Esophagus squamous epithelium (tissue), 5 donors: ENCODE measurements at regions not wholly inside any gene's neighbourhood (a gene's known extent, or its start where the extent isn't known, plus 50 kb on each side); places are given as distances from the start of the nearest gene placed in this dataset.

Experiments used
- DNase-seq: peaks from one replicate; lab custom pipeline; 2025; lab: John Stamatoyannopoulos, UW
- H3K27ac ChIP-seq, 4 donors: fragments of 200-600 bp; sonication (generic); one replicate each; pipeline ENCODE4 v1.5.1; 2016 to 2019; ENCODE audit warnings: mild to moderate bottlenecking in 1 of 4
- H3K27me3 ChIP-seq, 4 donors: fragments of 200-600 bp; sonication (generic); 1 replicate in 3 of 4; 2 replicates in 1 of 4; pipeline versions ENCODE4 v1.5.1 to v1.6.0; 2017 to 2021; ENCODE audit warnings: antibody characterized with exemption in 1 of 4
- H3K36me3 ChIP-seq, 3 donors: fragments of 200-600 bp; sonication (generic); one replicate each; pipeline ENCODE4 v1.5.1; 2016 to 2019
- H3K4me1 ChIP-seq, 3 donors: fragments of 200-600 bp; sonication (generic); one replicate each; pipeline ENCODE4 v1.5.1; 2017 to 2019
- H3K4me3 ChIP-seq, 4 donors: fragments of 200-600 bp; sonication (generic); 1 replicate in 3 of 4; 2 replicates in 1 of 4; pipeline ENCODE4 v1.5.1; 2016 to 2019; ENCODE audit warnings: mild to moderate bottlenecking in 2 of 4, moderate library complexity in 1 of 4
- H3K9me3 ChIP-seq, 3 donors: fragments of 200-600 bp; sonication (generic); one replicate each; pipeline ENCODE4 v1.5.1; 2016 to 2019
- POLR2A ChIP-seq, 4 donors: fragments of 450-650 bp; IDR thresholded peaks; one replicate each; pipeline ENCODE4 v1.6.1; 2017; ENCODE audit warnings: antibody characterized with exemption in 4 of 4, mild to moderate bottlenecking in 4 of 4, moderate library complexity in 3 of 4
- WGBS, 2 donors: methylation state at CpG; one replicate each; pipeline ENCODE4 v1.1.5; 2018; 5-methylcytosine and 5-hydroxymethylcytosine counted together
- intact Hi-C: fragments of 100-400 bp; cut with DNase I; formaldehyde crosslinking; loops from one replicate; pipeline ENCODE4 v1.15.0; 2022
- TF ChIP-seq, protein P1 (sequence below), 6 experiments: fragments of 450-650 bp in 4 of 6; fragments of 200-600 bp in 2 of 6; sonication (generic) in 2 of 6; IDR thresholded peaks; one replicate each; pipeline ENCODE4 v1.5.1; 2016 to 2019; ENCODE audit warnings: antibody characterized with exemption in 6 of 6, mild to moderate bottlenecking in 4 of 6, moderate library complexity in 4 of 6
- donor health status: DM: yes; HTN: yes; CAD: no.

- H3K4me3 ChIP-seq, result no peak overlapping the region
- no peaks in the 10 kb centered on the region for H3K4me1 ChIP-seq
- no peak overlapping the region for H3K27ac ChIP-seq
- H3K36me3 ChIP-seq, result no peaks in the 10 kb centered on the region
- DNase-seq, result no peak
- H3K27me3 ChIP-seq, result no peaks in the 10 kb centered on the region
- WGBS, 2 donors, result 41 to 69% methylated on average over 2 of the region's 2 CpGs
- TF ChIP-seq POLR2A (IDR thresholded peaks at IDR 0.05), result no peak
- TF ChIP-seq, protein P1, sequence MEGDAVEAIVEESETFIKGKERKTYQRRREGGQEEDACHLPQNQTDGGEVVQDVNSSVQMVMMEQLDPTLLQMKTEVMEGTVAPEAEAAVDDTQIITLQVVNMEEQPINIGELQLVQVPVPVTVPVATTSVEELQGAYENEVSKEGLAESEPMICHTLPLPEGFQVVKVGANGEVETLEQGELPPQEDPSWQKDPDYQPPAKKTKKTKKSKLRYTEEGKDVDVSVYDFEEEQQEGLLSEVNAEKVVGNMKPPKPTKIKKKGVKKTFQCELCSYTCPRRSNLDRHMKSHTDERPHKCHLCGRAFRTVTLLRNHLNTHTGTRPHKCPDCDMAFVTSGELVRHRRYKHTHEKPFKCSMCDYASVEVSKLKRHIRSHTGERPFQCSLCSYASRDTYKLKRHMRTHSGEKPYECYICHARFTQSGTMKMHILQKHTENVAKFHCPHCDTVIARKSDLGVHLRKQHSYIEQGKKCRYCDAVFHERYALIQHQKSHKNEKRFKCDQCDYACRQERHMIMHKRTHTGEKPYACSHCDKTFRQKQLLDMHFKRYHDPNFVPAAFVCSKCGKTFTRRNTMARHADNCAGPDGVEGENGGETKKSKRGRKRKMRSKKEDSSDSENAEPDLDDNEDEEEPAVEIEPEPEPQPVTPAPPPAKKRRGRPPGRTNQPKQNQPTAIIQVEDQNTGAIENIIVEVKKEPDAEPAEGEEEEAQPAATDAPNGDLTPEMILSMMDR (IDR thresholded peaks at IDR 0.05), result no peak
- intact Hi-C loops, result no loop called here
- no peaks in the 10 kb centered on the region for H3K9me3 ChIP-seq
Measured at GRCh38 chr16:64109241-64109640, 1012.6 kb downstream of the CDH11 start.

GRCh38 chr16:64102654-64103053 is 1019.2 kb downstream of the CDH11 start:
- no peaks in the 10 kb centered on the region for H3K9me3 ChIP-seq
- no peaks in the 10 kb centered on the region for H3K27me3 ChIP-seq
- no peaks in the 10 kb centered on the region for H3K4me1 ChIP-seq
- no peaks in the 10 kb centered on the region for H3K36me3 ChIP-seq
- intact Hi-C loops, result no loop called here
- no peak for TF ChIP-seq POLR2A (IDR thresholded peaks at IDR 0.05)
- TF ChIP-seq, protein P1 (IDR thresholded peaks at IDR 0.05), result no peak
- DNase-seq, result no peak
- H3K27ac ChIP-seq, result no peak overlapping the region
- no peak overlapping the region for H3K4me3 ChIP-seq
- WGBS, 2 donors, result 64 to 69% methylated on average over 2 of the region's 2 CpGs

- no peak for DNase-seq
Measured at GRCh38 chr16:64098451-64098850, 1023.4 kb downstream of the CDH11 start.

GRCh38 chr16:64096689-64097088 is 1025.2 kb downstream of the CDH11 start:
- intact Hi-C loops, result no loop called here
- TF ChIP-seq, protein P1 (IDR thresholded peaks at IDR 0.05), result no peak
- no peak for TF ChIP-seq POLR2A (IDR thresholded peaks at IDR 0.05)
- Histone ChIP-seq H3K9me3 (no peaks in the 10 kb centered on the region), H3K4me1 (no peaks in the 10 kb centered on the region), H3K27me3 (no peaks in the 10 kb centered on the region), H3K27ac (no peak overlapping the region), H3K4me3 (no peak overlapping the region), H3K36me3 (no peaks in the 10 kb centered on the region)
- DNase-seq, result no peak
- WGBS, 2 donors, result 44 to 71% methylated on average over 1 of the region's 1 CpG

More at GRCh38 chr16:64098451-64098850, 1023.4 kb downstream of the CDH11 start:
- WGBS, 2 donors, result 79 to 94% methylated on average over 1 of the region's 1 CpG
- H3K4me3 ChIP-seq, result no peak overlapping the region
- H3K27me3 ChIP-seq, result no peaks in the 10 kb centered on the region
- no peaks in the 10 kb centered on the region for H3K4me1 ChIP-seq
- H3K9me3 ChIP-seq, result no peaks in the 10 kb centered on the region
- TF ChIP-seq, protein P1 (IDR thresholded peaks at IDR 0.05), result no peak
- TF ChIP-seq POLR2A (IDR thresholded peaks at IDR 0.05), result no peak
- intact Hi-C loops, result no loop called here
- H3K36me3 ChIP-seq, result no peaks in the 10 kb centered on the region
- H3K27ac ChIP-seq, result no peak overlapping the region

DNA sequence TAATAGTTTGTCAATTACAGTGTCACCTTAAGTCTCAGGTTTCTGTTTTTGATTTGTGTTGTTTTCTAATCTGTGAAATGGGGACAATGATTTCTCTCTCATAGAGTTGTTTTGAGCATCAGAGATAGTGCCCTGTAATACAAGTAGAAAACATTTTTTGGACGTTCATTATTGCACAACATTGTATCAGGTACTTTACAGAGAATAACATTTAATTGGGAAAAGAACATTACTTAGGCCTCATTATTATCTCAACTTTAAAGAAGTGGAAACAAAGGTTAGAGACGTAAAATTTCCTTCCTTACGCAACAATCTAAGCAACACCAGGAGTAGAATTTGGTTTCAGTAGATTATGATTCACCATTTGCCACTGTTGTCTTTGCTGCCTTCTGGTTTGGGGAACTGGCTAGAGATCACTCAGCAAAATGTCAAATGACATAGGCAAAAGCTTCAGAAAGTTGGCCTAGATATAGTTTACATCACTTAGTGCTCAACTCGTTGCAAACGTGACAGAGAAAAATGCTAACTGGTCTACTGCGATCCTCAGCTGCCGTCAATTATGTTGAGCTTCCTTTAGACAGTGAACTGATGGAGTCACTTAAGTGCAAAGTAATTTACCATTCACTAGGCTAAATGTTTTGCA is 1026.8 kb downstream of the CDH11 start:
- no peak for DNase-seq
- WGBS, 2 donors, result 59 to 64% methylated on average over 7 of the region's 7 CpGs
- Histone ChIP-seq H3K9me3 (no peaks in the 10 kb centered on the region), H3K27me3 (no peaks in the 10 kb centered on the region), H3K27ac (no peak overlapping the region), H3K36me3 (no peaks in the 10 kb centered on the region), H3K4me3 (no peak overlapping the region), H3K4me1 (no peaks in the 10 kb centered on the region)
- intact Hi-C loops, result no loop called here
- TF ChIP-seq, protein P1 (IDR thresholded peaks at IDR 0.05), result no peak
- no peak for TF ChIP-seq POLR2A (IDR thresholded peaks at IDR 0.05)
